ENCODE measurements at regions not wholly inside any gene's neighbourhood (a gene's known extent, or its start where the extent isn't known, plus 50 kb on each side); places are given as distances from the start of the nearest gene placed in this dataset.
A peak's percentile ranks its signal among the peaks of the same experiment; 100 is the strongest.
"Not testable (repeated sequence)": the region's sequence is repeated elsewhere in the genome, so short reads cannot be mapped to it uniquely, and the experiment has no call there.

DNA sequence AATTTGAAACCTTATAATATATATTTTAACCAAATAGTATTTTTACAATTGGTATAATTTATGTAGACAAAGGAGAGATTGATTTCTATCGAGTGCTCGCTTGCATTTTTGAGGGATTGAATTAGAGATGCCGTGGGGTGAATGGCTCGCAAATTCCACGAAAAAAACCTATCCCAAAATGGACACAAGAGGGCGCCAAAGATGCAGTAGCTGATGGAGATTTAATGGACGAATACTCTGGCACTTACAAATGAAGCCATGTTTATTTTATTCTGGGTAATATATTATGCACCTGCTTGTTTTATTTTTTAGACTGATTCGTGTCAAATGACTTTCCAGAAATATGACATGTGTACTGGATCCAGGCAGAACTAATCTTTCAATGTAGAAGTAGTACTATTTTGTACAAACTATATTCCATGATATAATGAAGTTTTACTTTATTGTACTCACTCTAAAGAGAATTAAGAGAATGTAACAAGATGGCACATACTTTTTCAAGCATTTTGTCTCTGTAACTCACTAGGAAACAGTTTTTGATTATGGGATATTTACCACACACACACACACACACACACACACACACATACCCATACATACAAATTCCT, 505.4 kb downstream of the PLCL1 start:
- DNase-seq (ENCODE audit: low read depth), result peak; percentile 45

DNA sequence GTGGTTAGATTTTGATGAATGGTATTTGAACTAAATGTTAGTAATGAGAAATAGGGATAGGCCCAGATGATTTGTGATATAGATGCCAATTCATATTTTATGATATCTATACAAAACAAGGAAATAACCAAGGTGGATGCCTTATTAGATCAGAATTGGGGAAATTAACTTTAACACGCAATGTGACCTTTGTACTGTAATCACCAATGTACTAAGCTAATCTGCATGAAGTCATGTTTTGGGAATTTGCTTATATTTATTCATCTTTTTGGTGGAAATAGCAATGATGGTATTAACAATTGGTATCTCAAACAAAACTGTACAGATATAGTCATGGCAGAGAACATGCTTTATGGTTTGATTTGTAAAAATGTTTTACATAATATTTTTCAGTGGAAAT, 504.7 kb downstream of the PLCL1 start:
- DNase-seq (ENCODE audit: low read depth), result no peak

DNA sequence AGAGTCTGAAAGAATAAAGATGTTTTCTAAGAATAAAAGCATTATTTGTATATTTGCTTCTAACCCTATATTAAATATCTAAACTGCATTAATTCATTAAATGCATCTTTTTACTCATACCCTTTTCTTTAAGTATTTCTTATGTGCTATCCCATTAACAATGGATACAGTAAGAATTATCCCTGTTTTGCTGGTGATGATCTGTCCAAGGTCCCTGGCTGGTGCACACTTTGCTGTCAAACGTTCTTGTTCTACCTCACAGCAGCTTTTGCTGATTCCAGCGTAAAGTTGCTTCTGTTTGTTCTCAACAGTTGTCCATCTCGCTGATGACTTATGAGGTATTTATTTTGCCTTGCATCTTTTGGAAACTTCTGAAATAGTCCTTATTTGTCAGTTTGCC, 504.0 kb downstream of the PLCL1 start:
- no peak for DNase-seq (ENCODE audit: low read depth)

DNA sequence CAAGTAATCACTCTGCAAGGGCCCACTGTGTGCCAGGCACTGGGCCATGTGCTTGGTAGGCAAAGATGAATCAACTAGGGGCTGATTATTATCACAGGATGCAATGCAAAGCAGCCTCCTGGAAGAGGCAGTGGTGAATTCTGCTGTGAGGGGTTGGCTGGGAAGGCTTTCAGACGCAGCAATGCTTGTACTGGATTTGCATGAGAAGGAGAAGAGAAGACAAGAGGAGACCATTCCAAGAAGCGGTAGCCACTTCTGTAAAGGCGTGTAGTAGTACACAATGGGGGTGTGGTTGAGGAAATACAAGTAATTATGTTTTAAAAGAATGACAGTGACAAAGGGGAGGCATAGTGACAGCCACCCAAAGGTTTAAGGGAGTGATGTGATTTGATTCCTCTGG, 502.7 kb downstream of the PLCL1 start:
- DNase-seq (ENCODE audit: low read depth), result no peak

DNA sequence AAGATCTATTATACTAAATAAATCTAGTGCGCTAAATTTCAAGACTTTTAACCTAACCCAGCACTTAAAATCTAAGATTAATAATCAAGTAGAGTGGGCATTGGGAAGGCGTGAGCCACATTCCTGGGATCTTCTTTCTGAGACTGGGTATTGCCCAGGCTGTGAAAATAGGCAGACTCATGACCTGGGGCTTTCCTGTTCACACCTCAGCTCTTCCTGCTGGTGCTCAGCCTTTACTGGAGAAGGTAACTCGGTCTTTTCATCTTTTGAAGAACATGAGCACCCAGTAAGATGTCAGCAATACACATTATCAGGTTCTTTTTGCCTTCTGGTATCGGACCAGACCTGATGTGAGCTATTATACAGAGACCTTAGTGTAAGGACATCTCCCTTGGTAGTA, 500.5 kb downstream of the PLCL1 start:
- no peak for DNase-seq (ENCODE audit: low read depth)

DNA sequence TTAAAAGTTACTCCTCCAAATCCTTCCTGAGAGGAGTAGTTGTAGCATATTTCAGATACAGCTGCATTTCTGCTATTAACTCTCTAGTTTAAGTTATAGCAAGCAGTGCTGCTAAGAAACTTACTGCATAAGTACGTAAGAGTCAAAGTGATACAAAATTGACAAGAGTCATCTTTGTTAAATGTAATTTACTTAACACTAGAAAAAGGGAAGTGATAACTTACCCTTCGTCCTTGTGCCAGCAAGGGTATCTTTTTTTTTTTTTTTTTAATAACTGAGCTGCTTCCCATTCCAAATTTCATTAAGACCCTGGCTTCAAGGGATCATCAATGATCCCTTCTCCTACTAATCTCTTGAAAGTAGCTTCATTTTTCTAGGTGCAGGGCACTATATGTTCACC, 493.0 kb downstream of the PLCL1 start:
- no peak for DNase-seq (ENCODE audit: low read depth)

DNA sequence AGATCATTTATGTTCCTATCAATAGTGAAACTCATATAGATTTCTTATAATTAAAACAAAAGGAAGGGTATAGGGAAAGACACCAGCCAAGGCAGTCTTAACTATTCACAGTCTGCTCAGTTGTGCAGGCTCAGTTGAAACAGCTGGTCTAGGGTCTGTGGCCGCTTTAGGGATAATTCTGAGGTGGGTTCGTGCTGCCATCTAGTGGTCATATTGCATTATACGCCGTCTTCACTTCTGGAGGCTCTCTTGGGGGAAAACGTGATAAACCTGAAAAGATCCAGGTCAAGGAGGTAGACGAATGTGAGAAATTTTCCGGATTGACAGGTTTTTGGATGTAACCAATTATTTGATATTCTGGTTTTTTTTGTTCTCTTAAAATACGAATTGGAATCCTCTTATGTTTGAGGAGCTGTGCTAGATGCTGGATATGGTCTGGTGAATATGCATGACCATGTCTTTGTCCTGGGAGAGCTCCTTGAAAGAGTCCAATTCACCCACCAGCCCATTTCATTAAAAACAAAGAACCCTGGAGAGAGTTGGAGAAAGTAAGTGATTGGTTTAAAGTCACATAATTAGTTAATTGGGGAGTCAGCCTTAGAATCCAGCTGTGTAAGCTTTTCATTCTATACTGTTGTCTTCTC, 492.4 kb downstream of the PLCL1 start:
- DNase-seq (ENCODE audit: low read depth), result peak; percentile 58

DNA sequence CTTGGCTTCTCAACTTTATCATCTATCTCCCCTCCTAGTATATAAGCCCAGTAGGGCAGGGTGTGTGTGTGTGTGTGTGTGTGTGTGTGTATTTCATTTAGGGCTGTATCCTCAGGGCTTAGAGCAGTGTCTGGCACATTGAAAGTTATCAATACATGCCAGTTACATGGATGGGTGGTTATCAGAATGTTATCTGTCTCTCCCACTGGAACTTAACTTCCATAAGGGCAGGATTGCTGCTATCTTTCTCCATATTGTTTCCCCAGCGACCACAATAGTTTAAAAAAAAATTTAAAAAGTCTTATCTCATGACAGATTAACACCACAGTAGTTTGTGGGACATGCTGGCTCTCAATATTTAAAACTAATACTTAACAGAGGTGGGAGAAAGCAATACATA, 488.9 kb downstream of the PLCL1 start:
- no peak for DNase-seq (ENCODE audit: low read depth)

DNA sequence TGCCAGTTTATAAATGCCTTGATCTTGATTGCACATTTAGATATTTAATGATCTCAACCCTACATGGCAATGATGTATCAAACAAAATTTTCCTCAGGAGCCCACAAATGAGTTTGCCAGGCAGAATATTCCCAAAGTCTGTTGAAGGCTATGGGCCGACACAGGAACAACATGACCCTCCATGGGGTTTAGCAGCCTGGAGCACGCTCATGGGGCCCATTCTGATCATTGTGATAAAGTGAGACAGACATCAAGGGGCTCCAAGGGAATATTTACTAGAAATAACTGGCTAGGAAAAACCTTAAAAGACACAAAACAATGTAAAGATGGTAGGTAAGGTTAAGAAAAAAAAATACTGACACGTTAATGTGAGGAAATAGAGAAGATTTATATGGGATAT, 485.4 kb downstream of the PLCL1 start:
- DNase-seq (ENCODE audit: low read depth), result no peak

DNA sequence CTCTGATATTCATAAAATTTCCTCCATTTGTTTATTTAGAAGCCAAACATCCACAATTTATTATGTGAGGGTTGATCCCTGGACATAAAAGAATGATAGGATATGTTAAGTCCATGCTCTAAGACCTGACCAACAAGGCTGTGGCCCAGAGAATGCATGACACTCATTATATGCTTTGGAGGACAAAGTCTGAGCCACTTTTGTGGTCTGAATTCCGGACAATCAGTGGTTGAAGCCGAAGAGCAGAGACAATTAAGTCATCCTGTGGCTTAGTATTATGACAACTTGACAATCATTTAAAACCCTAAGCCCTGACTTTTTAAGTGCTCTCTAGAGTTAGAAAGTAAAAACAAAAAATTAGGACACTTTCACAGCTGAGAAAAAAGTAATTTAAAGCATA, 483.3 kb downstream of the PLCL1 start:
- no peak for DNase-seq (ENCODE audit: low read depth)

DNA sequence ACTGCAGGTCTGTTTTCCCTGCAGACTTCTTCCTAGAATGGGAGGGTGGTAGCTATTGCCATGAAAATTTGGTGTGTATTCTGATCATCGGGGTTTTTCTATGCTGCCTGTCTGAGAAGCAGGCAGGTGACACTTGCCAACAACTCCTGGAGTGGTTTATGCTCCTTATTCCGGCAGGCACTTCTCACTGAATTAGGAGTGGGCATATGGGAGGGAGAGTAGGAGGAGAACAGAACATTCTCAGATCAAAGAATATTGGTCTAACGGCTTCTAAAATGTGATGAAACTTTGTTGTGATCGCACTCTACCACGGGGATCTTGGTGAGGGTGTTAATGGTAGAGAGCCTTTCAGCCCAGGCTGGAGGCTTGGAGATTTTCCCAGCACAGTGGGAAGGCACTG, 480.8 kb downstream of the PLCL1 start:
- no peak for DNase-seq (ENCODE audit: low read depth)

DNA sequence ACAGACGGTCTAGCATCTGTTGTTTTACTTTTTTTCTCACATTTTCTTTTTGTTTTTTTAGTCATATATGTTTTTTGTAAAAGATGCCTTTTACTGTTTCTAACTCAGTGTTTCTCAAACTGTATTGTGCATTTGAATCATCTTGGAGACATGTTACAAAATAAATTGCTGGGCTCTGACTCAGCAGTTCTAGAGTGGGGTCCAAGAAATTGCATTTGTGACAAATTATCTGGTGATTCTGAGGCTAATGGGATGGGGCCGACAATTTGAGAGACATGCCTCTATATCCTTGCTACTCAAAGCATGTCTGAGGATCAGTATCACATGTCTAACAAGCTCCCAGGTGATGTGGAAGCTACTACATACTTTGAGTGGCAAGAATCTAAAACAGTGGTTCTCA, 478.8 kb downstream of the PLCL1 start:
- DNase-seq (ENCODE audit: low read depth), result no peak

DNA sequence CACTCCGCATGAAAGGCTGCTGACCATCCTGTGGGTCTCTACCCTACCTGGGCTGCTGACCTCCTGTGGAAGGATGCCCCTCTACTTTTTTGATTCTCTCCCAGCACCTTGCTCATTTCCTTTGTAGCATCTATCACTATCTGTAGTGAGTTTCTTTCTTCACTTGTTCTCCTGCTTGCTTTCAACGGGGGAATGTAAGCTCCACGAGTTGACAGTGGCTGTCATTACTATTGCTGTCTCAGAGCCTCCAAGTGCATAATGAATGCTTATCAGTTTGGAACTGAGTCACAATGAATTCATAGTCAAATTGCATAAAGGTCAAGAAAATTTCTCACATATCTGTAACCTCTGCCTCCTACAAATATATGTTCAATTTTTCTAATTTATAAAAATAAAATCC, 477.7 kb downstream of the PLCL1 start:
- DNase-seq (ENCODE audit: low read depth), result no peak

DNA sequence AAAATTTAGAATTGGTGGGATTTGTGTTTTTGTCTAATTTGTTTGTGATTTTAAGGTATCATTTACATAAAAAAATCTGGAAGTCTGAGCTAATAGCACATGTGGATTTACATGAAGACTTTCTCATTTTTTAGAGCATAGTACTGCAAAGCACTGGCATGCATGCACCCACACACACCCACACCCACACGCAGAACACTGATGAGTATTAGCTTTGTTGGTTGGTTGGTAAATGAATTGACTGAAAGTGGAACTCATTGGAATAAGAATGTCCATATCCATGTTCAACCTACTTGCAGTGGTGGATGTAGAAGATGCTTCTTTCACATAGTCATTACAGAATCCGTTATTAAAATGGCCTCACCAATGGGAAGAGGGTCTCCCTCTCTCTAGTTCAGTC, 475.8 kb downstream of the PLCL1 start:
- no peak for DNase-seq (ENCODE audit: low read depth)

DNA sequence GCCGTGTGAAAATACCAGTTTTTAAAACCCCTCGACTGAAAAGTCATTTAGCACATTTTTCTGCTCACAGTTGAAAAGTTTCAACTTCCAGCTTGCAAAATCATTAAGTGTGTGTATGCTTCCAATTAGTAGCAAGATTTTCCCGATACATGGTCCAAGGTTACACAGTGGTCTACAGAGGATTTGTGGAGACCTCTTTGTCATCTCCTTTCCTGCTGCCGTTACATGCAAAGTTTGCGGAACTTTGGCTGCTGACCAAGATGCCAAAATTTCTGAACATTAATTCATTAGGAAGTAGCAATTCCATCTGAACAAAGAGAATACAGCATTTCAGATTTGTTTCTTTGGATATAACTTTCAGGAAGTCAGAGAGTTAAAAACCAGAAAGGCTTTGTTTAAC, 474.6 kb downstream of the PLCL1 start:
- no peak for DNase-seq (ENCODE audit: low read depth)

DNA sequence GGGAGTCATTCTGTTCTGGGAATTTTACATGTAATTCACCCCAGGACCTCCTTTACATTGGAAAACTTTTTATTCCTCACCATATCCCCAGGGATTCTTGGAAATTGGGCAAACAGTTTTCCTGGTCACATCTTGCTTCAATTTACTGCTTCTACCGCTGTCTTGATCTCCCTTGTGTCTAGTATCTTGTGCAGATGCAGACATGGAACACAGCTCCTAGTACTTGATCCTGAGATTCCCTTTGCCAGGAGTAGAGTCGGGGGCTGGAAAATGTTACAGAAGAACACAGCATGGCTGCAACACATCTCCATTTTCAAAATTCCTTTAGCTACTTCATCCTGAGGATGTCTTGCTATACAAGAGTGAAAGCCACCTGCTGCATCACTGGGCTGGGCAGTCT, 472.8 kb downstream of the PLCL1 start:
- DNase-seq (ENCODE audit: low read depth), result no peak

DNA sequence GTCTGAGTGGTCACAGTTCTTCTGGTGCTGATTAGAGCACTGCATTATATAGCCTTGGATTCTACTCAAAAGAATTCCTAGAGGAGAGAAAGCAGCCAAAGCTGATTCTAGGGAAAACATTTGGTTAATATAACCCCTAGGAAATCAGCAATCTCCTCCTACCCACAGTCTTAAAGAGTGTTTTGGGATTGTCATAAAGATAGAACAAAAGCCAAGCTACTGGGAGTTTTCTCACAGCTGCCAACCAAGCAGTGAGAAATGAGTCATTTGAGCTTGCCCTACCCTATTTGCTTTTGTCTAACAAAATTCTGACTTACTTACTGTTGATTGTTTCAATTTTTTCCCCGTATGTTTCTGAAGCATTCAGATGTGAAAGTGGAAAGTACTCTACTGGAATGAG, 469.3 kb downstream of the PLCL1 start:
- no peak for DNase-seq (ENCODE audit: low read depth)

DNA sequence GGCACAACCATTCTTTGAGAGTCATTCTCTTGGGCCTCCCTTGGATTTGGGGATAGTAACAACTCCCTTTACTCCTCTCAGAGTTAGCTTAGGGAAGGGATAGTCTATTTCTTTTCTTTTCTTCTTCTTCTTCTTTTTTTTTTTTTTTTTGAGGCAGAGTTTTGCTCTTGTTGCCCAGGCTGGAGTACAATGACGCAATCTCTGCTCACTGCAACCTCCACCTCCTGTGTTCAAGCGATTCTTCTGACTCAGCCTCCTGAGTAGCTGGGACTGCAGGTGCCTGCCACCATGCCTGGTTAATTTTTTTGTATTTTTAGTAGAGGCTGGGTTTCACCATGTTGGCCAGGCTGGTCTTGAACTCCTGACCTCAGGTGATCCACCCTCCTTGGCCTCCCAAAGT, 465.8 kb downstream of the PLCL1 start:
- not testable (repeated sequence) for DNase-seq (ENCODE audit: low read depth)

DNA sequence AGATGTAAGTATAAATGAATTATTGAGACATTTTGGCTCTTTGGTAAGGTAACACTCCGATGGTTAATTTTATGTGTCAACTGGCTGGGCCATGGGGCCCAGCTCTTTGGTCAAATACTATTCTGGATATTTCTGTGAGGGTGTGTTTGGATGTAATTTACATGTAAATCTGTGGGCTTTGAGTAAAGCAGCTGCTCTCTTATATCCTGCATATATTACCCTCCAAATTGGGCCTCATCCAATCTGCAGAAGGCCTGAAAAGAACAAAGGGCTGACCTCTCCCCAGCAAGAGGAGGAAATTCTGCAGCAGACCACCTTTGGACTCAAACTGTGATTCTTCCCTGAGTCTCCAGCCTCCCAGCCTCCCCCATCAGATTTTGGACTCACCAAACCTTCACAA, 464.1 kb downstream of the PLCL1 start:
- no peak for DNase-seq (ENCODE audit: low read depth)

DNA sequence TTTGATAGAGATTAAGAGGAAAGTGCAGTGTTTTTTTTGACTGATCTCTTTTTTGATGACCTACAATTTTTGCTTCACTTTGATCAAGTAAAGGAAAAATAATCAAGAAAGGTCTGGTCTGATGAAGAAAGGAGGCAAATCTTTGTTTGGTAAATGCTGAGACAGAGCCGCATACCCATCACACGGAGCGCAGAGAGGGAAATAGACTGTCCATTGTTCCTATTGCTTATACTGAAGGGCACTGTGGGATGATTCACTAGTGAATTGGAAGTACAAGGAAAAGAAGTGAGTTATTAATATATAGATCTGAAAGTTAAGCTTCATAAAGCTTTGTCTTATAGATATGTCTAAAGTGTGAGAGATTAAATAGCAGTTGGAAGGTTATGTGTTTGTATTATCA, 455.1 kb downstream of the PLCL1 start:
- no peak for DNase-seq (ENCODE audit: low read depth)

DNA sequence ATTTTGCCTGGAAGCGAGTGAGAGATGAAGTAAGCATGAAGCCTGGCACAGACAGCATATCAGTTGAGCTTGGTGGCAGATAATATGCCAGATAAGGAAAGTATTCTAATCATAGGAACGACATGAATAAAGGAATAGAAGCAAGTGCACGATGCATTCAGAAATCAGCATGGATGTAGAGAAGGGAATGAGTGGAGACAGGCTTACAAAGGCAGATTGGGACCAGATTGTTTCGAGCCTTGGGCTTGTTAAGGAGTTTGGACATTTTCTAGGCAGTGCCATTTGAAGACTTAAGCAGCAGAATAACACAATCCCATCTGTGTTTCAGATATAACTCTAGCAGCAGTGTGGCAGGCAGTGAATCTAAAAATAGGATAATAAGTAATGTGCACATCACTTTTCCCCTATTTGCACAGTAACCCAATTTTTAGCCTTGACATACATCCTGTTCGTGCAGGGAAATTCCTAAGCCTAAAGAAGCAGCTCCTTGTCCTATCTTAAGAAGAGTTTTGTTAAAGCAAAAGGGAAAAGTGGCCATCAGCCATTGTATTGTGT, 450.2 kb downstream of the PLCL1 start:
- no peak for DNase-seq (ENCODE audit: low read depth)

DNA sequence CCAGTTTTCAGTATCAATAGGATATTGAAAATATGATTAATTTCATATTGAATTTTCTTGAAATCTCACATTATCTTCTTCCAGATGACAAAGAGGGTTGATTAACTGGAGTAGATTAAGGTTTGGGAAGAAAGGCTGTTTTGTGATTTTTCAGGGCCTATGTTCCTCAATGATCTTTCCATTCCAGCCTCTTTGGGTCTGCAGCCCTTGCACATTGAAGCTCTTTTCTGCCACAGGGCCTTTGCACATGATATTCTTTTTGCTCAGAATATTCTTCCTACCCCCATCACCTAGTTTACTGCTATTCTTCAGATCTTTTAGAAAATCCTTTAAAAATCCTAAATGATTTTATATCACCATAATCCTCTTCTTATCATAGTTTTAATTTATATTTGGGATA, 449.6 kb downstream of the PLCL1 start:
- DNase-seq (ENCODE audit: low read depth), result no peak

DNA sequence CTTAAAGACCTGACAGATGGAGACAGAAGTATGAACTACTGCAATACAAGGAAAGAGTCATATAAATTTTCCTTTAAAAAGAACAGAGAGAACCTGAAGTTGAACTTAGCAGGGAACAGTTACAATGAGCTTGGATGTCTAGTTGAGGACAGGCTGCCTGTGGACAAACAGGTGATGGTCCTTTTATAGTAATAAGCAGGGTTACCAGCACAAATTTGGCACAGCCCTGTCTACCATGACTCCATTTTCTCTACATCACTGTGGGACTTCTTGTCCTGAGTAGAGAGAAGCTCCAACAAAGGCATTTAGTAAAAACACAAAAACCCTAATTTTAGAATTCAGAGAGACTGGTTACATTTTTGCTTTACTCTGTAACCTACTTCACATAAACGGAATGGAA, 448.1 kb downstream of the PLCL1 start:
- DNase-seq (ENCODE audit: low read depth), result no peak

DNA sequence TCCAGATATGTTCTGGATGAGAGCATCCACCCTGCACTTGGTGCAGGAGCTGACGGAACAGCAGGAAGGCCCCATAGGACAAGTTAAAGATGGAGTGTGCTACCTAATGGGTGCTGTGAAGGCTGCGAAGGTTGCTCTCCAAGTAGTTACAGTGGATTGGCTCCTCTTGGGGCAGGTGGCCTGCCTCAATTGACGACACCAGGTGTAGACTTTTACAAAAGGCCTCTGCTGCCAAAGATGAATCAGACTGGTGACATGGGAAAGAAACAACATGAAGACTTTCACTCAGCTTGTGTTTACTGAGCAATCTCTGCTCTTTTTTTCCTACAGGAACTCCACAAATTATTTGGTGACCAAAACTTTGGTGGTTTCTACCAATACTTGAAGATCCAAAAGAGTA, 437.7 kb downstream of the PLCL1 start:
- DNase-seq (ENCODE audit: low read depth), result no peak
